Brain microvascular endothelial cell (primary cell): ENCODE measurements at regions not wholly inside any gene's neighbourhood (a gene's known extent, or its start where the extent isn't known, plus 50 kb on each side); places are given as distances from the start of the nearest gene placed in this dataset.

Source experiments
- DNase-seq: peaks from one replicate; pipeline ENCODE4 v3.0.0-alpha.2; 2020
- H3K27ac ChIP-seq: fragments of 250-450 bp; sonication (Bioruptor Pico); 2 replicates; pipeline ENCODE4 v1.5.1; 2020; ENCODE audit warnings: mild to moderate bottlenecking, moderate library complexity
- H3K27me3 ChIP-seq: fragments of 250-450 bp; sonication (Bioruptor Pico); replicated peaks from 2 replicates; pipeline ENCODE4 v1.5.1; 2020; ENCODE audit warnings: mild to moderate bottlenecking
- H3K36me3 ChIP-seq: fragments of 250-450 bp; sonication (Bioruptor Pico); replicated peaks from 2 replicates; pipeline ENCODE4 v1.5.1; 2020; ENCODE audit warnings: mild to moderate bottlenecking
- H3K4me3 ChIP-seq: 2 replicates; pipeline ENCODE4 v1.5.1; 2011; ENCODE audit warnings: low read depth, mild to moderate bottlenecking, control low read depth, low read length, moderate library complexity
- CTCF ChIP-seq: IDR thresholded peaks from 2 replicates; pipeline ENCODE4 v1.5.1; 2011; ENCODE audit warnings: low read depth, mild to moderate bottlenecking, moderate library complexity, low read length, control low read depth, inconsistent platforms; ENCODE audit errors: missing control alignments
- in situ Hi-C: cut with HindIII; loops from 2 replicates; pipeline ENCODE4 v1.10.0; 2017; ENCODE audit warnings: low sequenced_read_pairs, low pct_ligation_motif_present

- TF ChIP-seq CTCF, result no peak
- in situ Hi-C loops, result no loop called here
- no peak for DNase-seq
- H3K36me3 ChIP-seq, result no peaks in the 10 kb centered on the region
- no peaks in the 10 kb centered on the region for H3K27me3 ChIP-seq
- no peak overlapping the region for H3K4me3 ChIP-seq
- H3K27ac ChIP-seq, result no peak overlapping the region
Measured at GRCh38 chr2:215765729-215766360, 247.5 kb downstream of the MREG start.

DNA sequence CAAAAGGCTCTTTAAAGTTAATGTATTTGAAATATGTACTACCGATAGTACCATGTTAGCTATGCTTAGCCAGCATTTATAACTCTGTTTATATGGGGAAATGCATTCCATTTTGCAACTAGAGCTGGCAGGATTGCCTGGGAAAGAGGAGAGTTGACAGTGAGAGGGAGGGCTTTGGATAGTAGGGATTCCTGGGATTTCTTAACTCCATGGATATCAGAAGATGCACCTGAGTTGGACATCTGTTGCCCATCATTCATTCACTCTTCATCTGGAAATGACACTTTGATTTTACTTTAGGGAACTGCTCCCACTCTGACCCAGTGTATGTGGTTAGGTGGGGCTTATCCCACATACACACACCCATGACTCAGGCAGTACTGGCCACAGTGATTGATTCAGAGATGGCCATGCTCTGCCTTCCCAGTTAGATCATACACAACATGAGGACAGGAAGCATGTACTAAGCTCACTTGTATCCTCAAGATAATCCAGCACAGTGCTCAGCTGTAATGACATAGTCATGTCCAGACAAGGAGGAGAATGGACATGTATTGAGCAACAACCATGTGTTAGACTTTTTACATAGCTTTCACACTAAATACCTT is 248.8 kb downstream of the MREG start:
- peak; percentile 80 for DNase-seq
- in situ Hi-C loops, result no loop called here
- no peak overlapping the region for H3K4me3 ChIP-seq
- no peaks in the 10 kb centered on the region for H3K27me3 ChIP-seq
- peak overlapping the region; percentile 48 for H3K27ac ChIP-seq
- no peak for TF ChIP-seq CTCF
- no peaks in the 10 kb centered on the region for H3K36me3 ChIP-seq

- H3K27ac ChIP-seq, result no peak overlapping the region
Measured at GRCh38 chr2:215760557-215760956, 252.8 kb downstream of the MREG start.

DNA sequence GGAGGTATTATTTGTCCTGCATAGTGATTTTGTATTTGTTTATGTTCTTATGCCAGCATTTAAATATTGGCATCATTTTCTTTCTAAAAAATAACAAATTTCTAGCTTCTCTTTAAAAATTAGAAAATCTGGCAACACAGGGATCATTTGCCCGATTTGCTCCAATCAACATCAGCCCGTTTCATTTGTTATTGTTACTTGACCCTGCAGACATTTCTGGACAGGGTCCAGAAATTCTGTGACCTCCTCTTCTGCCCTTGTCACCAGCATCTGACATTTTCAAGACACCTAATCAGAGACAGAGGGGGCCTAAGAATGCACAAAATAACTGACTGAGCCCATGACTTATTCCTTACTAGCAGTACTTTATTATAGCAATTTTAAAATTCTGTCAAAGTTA is 253.3 kb downstream of the MREG start:
- Histone ChIP-seq H3K4me3 (no peak overlapping the region), H3K36me3 (no peaks in the 10 kb centered on the region), H3K27ac (no peak overlapping the region), H3K27me3 (no peaks in the 10 kb centered on the region)
- no peak for TF ChIP-seq CTCF
- in situ Hi-C loops, result no loop called here
- no peak for DNase-seq

More at GRCh38 chr2:215760557-215760956, 252.8 kb downstream of the MREG start:
- in situ Hi-C loops, result no loop called here
- no peak overlapping the region for H3K4me3 ChIP-seq
- no peaks in the 10 kb centered on the region for H3K36me3 ChIP-seq
- no peaks in the 10 kb centered on the region for H3K27me3 ChIP-seq
- no peak for DNase-seq
- TF ChIP-seq CTCF, result no peak

GRCh38 chr2:215758691-215759090 is 254.7 kb downstream of the MREG start:
- in situ Hi-C loops, result no loop called here
- Histone ChIP-seq H3K27me3 (no peaks in the 10 kb centered on the region), H3K36me3 (no peaks in the 10 kb centered on the region), H3K27ac (peak overlapping the region; percentile 47), H3K4me3 (no peak overlapping the region)
- no peak for DNase-seq
- TF ChIP-seq CTCF, result no peak

- Histone ChIP-seq H3K27me3 (no peaks in the 10 kb centered on the region), H3K4me3 (no peak overlapping the region), H3K27ac (no peak overlapping the region), H3K36me3 (no peaks in the 10 kb centered on the region)
- in situ Hi-C loops, result no loop called here
- no peak for DNase-seq
- TF ChIP-seq CTCF, result no peak
Measured at GRCh38 chr2:215756346-215756730, 257.0 kb downstream of the MREG start.
